HG02798 (cell line): ENCODE measurements at regions not wholly inside any gene's neighbourhood (a gene's known extent, or its start where the extent isn't known, plus 50 kb on each side); places are given as distances from the start of the nearest gene placed in this dataset.

Source experiments
- ATAC-seq: cut with Tn5 transposase; IDR thresholded peaks from one replicate; pipeline ENCODE4 v1.9.1; 2021; ENCODE audit warnings: mild to moderate bottlenecking; ENCODE audit not compliant: unreplicated experiment, poor library complexity

- no peak for ATAC-seq
Measured at GRCh38 chr3:113136071-113136470, 75.3 kb upstream of the BOC start.

GRCh38 chr3:113136544-113136943 lies 74.8 kb upstream of the BOC start:
- ATAC-seq = no peak

- no peak for ATAC-seq
Measured at GRCh38 chr3:113138839-113139743, 72.3 kb upstream of the BOC start.

GRCh38 chr3:113140876-113141275 lies 70.5 kb upstream of the BOC start:
- ATAC-seq = no peak

- no peak for ATAC-seq
Measured at GRCh38 chr3:113141543-113141942, 69.8 kb upstream of the BOC start.

- no peak for ATAC-seq
Measured at GRCh38 chr3:113142476-113142875, 68.9 kb upstream of the BOC start.

GRCh38 chr3:113143353-113143752 lies 68.0 kb upstream of the BOC start:
- ATAC-seq = no peak

- no peak for ATAC-seq
Measured at GRCh38 chr3:113147681-113148261, 63.6 kb upstream of the BOC start.

GRCh38 chr3:113148284-113148683 lies 63.1 kb upstream of the BOC start:
- ATAC-seq = no peak

- no peak for ATAC-seq
Measured at GRCh38 chr3:113150250-113150649, 61.1 kb upstream of the BOC start.

- no peak for ATAC-seq
Measured at GRCh38 chr3:113151461-113152031, 59.8 kb upstream of the BOC start.

GRCh38 chr3:113152849-113153248 lies 58.5 kb upstream of the BOC start:
- no peak for ATAC-seq

GRCh38 chr3:113153499-113154107 lies 57.8 kb upstream of the BOC start:
- peak; percentile 93 for ATAC-seq

GRCh38 chr3:113156816-113157333 lies 54.5 kb upstream of the BOC start:
- ATAC-seq = no peak

GRCh38 chr3:113157408-113158030 lies 53.8 kb upstream of the BOC start:
- no peak for ATAC-seq

- ATAC-seq = no peak
Measured at GRCh38 chr3:113158171-113158570, 53.2 kb upstream of the BOC start.
